Osteoblast (primary cell): ENCODE measurements at regions not wholly inside any gene's neighbourhood (a gene's known extent, or its start where the extent isn't known, plus 50 kb on each side); places are given as distances from the start of the nearest gene placed in this dataset.

Source experiments
- DNase-seq: peaks from one replicate; pipeline ENCODE4 v3.0.0; 2011; ENCODE audit warnings: low spot score, mixed read lengths; ENCODE audit not compliant: insufficient read length; ENCODE audit errors: missing footprints
- H2AFZ ChIP-seq: 2 replicates; pipeline ENCODE4 v1.6.0; 2011; ENCODE audit warnings: mild to moderate bottlenecking, low read length
- H3K27ac ChIP-seq: 2 replicates; pipeline ENCODE4 v1.5.1; 2011; ENCODE audit warnings: mild to moderate bottlenecking, low read depth, low read length, moderate library complexity
- H3K27me3 ChIP-seq: 2 replicates; pipeline ENCODE4 v1.6.0; 2012; ENCODE audit warnings: mild to moderate bottlenecking, control low read depth, inconsistent platforms, low read length, moderate library complexity; ENCODE audit not compliant: insufficient read depth
- H3K36me3 ChIP-seq: 2 replicates; pipeline ENCODE4 v1.5.1; 2011; ENCODE audit warnings: mild to moderate bottlenecking, low read length, control low read depth, moderate library complexity; ENCODE audit not compliant: insufficient read depth
- H3K4me1 ChIP-seq: 2 replicates; pipeline ENCODE4 v1.5.1; 2011; ENCODE audit warnings: mild to moderate bottlenecking, low read length, control low read depth, moderate library complexity; ENCODE audit not compliant: insufficient read depth
- H3K4me2 ChIP-seq: 2 replicates; pipeline ENCODE4 v1.6.0; 2011; ENCODE audit warnings: mild to moderate bottlenecking, low read length; ENCODE audit not compliant: insufficient read depth
- H3K4me3 ChIP-seq: fragments of 200-600 bp; sonication (generic); 3 replicates; pipeline ENCODE4 v1.5.1; 2012; ENCODE audit warnings: mild to moderate bottlenecking, low read length, inconsistent platforms; ENCODE audit not compliant: insufficient read depth
- H3K79me2 ChIP-seq: 2 replicates; pipeline ENCODE4 v1.6.0; 2012; ENCODE audit warnings: mild to moderate bottlenecking, low read length, control low read depth, inconsistent platforms; ENCODE audit not compliant: insufficient read depth
- H3K9me3 ChIP-seq: 2 replicates; pipeline ENCODE4 v1.5.1; 2011; ENCODE audit warnings: low read depth, low read length, control low read depth
- H4K20me1 ChIP-seq: 2 replicates; pipeline ENCODE4 v1.6.0; 2012; ENCODE audit warnings: mild to moderate bottlenecking, low read length, control low read depth; ENCODE audit not compliant: insufficient read depth
- TF ChIP-seq, protein P1 (sequence below): IDR thresholded peaks from 2 replicates; pipeline ENCODE4 v1.5.1; 2011; ENCODE audit warnings: mild to moderate bottlenecking, low read depth, low read length, moderate library complexity; ENCODE audit errors: extremely low read depth

DNA sequence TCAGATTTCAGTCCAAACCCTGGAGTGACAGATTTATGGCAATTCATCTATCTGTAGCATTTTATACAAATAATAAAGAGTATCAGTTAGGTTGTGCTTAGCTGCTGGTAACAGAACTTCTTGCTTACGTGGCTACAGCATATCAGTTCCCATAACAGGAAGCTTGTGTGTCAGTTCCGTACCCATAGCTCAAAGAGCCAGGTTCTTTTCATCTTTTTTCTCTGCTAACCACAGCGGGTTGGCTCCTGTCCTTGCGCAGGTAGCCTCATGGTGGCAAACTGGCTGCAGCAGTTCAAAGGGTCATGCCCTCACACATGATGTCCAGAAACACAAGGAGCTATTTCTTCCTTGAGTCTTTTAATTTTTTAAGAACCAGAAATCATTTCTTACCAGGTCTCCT is 1041.8 kb downstream of the GATA3 start:
- H3K79me2 ChIP-seq, result no peaks in the 10 kb centered on the region
- H3K36me3 ChIP-seq, result no peaks in the 10 kb centered on the region
- H3K27me3 ChIP-seq, result no peaks in the 10 kb centered on the region
- no peak overlapping the region for H3K27ac ChIP-seq
- no peak overlapping the region for H3K4me2 ChIP-seq
- no peak overlapping the region for H2AFZ ChIP-seq
- TF ChIP-seq, protein P1, sequence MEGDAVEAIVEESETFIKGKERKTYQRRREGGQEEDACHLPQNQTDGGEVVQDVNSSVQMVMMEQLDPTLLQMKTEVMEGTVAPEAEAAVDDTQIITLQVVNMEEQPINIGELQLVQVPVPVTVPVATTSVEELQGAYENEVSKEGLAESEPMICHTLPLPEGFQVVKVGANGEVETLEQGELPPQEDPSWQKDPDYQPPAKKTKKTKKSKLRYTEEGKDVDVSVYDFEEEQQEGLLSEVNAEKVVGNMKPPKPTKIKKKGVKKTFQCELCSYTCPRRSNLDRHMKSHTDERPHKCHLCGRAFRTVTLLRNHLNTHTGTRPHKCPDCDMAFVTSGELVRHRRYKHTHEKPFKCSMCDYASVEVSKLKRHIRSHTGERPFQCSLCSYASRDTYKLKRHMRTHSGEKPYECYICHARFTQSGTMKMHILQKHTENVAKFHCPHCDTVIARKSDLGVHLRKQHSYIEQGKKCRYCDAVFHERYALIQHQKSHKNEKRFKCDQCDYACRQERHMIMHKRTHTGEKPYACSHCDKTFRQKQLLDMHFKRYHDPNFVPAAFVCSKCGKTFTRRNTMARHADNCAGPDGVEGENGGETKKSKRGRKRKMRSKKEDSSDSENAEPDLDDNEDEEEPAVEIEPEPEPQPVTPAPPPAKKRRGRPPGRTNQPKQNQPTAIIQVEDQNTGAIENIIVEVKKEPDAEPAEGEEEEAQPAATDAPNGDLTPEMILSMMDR, result no peak
- no peak for DNase-seq
- no peaks in the 10 kb centered on the region for H3K9me3 ChIP-seq
- no peaks in the 10 kb centered on the region for H4K20me1 ChIP-seq
- H3K4me1 ChIP-seq, result no peaks in the 10 kb centered on the region
- H3K4me3 ChIP-seq, result no peak overlapping the region

DNA sequence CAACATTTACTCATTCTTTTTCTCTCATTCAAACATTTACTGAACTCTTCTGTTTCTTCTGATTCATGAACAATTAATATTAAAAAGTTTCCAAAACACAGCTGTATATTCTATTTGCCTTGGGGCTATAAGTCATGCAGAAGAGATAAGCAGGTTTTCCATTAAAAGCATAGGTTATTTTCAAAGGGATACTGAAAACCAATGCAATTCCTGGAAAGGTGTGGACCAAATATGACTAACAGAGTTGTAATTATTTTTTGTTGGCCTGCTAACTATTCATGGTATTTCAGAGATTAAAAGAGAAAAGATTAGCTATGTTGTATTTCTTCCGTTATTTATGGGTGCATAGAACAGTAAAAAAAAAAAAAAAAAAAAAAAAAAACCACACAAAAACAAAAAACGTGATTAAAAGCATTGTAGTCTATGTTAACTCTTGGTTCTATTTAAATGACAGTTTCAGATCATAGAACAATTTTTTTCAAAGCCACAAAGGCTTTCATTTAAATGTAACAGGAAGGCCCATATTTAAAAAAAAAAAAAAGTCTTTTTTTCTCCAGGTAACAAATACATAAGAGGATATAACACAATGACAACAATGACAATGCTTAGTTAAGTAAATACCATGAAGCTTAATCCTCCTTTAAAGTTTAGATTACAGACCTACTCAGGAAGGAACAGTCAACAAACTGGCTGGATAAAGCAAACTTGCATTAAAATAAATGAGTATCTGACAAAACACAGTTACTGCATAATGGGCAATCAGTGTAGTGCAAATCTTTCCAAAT is 1042.9 kb downstream of the GATA3 start:
- H3K4me2 ChIP-seq, result no peak overlapping the region

DNA sequence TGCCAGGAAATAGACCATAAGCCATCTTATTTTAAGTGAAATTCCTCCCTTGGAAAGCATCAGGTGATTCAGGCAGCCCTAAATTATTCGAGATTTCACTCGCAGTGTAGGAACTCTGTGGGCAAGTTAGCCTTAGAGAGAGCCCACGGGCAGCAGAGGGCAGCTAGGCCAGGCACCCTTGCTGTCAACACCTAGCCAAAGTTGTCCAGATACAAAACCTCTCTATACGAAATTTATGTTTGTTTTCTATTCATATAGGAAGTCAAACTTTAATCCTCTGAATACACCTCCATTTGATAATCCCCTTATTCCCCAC is 1043.5 kb downstream of the GATA3 start:
- H3K4me2 ChIP-seq, result no peak overlapping the region
- no peak overlapping the region for H3K4me3 ChIP-seq
- H3K79me2 ChIP-seq, result no peaks in the 10 kb centered on the region
- no peaks in the 10 kb centered on the region for H4K20me1 ChIP-seq
- H3K9me3 ChIP-seq, result no peaks in the 10 kb centered on the region
- no peaks in the 10 kb centered on the region for H3K36me3 ChIP-seq
- no peak for DNase-seq
- TF ChIP-seq, protein P1, result no peak
- no peak overlapping the region for H2AFZ ChIP-seq
- no peaks in the 10 kb centered on the region for H3K4me1 ChIP-seq
- H3K27me3 ChIP-seq, result no peaks in the 10 kb centered on the region
- H3K27ac ChIP-seq, result no peak overlapping the region

More for the DNA sequence above, 1042.9 kb downstream of the GATA3 start:
- Histone ChIP-seq H2AFZ (no peak overlapping the region), H3K79me2 (no peaks in the 10 kb centered on the region), H3K36me3 (no peaks in the 10 kb centered on the region), H3K27ac (no peak overlapping the region), H4K20me1 (no peaks in the 10 kb centered on the region), H3K4me1 (no peaks in the 10 kb centered on the region), H3K4me3 (no peak overlapping the region), H3K9me3 (no peaks in the 10 kb centered on the region), H3K27me3 (no peaks in the 10 kb centered on the region)
- DNase-seq, result no peak
- TF ChIP-seq, protein P1, result no peak

DNA sequence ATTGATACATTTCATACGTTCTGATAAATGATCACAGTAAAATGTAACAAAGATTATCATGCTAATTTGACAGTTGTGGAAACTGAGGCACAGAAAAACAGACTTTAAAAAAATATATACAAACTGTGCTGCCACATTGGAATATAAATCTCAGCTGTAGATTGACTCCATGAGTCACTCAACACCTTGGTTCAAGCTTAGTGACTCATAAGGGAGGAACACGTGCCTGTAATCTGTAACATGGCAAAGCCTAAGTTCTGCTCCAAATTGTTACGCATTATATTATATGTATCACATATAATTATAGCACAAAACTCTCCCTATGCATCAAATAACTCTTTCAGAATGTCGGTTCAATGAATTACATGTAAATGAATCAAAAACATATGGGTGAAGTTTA is 1047.5 kb downstream of the GATA3 start:
- H2AFZ ChIP-seq, result no peak overlapping the region
- no peak overlapping the region for H3K4me3 ChIP-seq
- no peaks in the 10 kb centered on the region for H3K9me3 ChIP-seq
- H3K4me2 ChIP-seq, result no peak overlapping the region
- no peak overlapping the region for H3K27ac ChIP-seq
- no peaks in the 10 kb centered on the region for H3K36me3 ChIP-seq
- H3K79me2 ChIP-seq, result no peaks in the 10 kb centered on the region
- H3K27me3 ChIP-seq, result no peaks in the 10 kb centered on the region
- no peaks in the 10 kb centered on the region for H4K20me1 ChIP-seq
- no peak for DNase-seq
- H3K4me1 ChIP-seq, result no peaks in the 10 kb centered on the region
- TF ChIP-seq, protein P1, result no peak
